Pancreas (tissue), 10 donors: ENCODE measurements at regions not wholly inside any gene's neighbourhood (a gene's known extent, or its start where the extent isn't known, plus 50 kb on each side); places are given as distances from the start of the nearest gene placed in this dataset.

Source experiments
- ATAC-seq, 4 donors: fragments of 200-7000 bp; cut with Tn5 transposase; one replicate each; pipeline versions ENCODE4 v1.8.0 to v1.9.1; 2020; ENCODE audit warnings: mild to moderate bottlenecking in 4 of 4, moderate library complexity in 4 of 4
- DNase-seq, 6 donors: peaks; one replicate each; pipeline ENCODE4 v3.0.0-alpha.2; 2020
- FAIRE-seq: peaks from 2 replicates; lab custom pipeline; 2012; peaks lifted over from hg19 to GRCh38; lab: Jason Lieb, UNC
- H3K27ac ChIP-seq, 4 donors: fragments of 200-600 bp; sonication (generic); 1 replicate in 3 of 4; 2 replicates in 1 of 4; pipeline versions ENCODE4 v1.5.0 to v1.8.0; 2020
- H3K27me3 ChIP-seq, 4 donors: fragments of 200-600 bp; one replicate each; pipeline ENCODE4 v1.8.0; 2021
- H3K36me3 ChIP-seq, 3 donors: fragments of 200-600 bp; sonication (generic) in 1 of 3; one replicate each; pipeline versions ENCODE4 v1.5.0 to v1.8.0; 2020 to 2021
- H3K4me1 ChIP-seq, 3 donors: fragments of 200-600 bp; one replicate each; pipeline ENCODE4 v1.8.0; 2021
- H3K4me3 ChIP-seq, 4 donors: fragments of 200-600 bp; sonication (generic) in 2 of 4; one replicate each; pipeline versions ENCODE4 v1.5.0 to v1.8.0; 2020 to 2021
- H3K9me3 ChIP-seq, 4 donors: fragments of 200-600 bp; one replicate each; pipeline ENCODE4 v1.8.0; 2021
- WGBS, 2 donors: extraction: QIAGEN DNeasy Blood & Tissue Kit; methylation state at CpG; one replicate each; pipeline ENCODE4 v1.1.7; 2013; 5-methylcytosine and 5-hydroxymethylcytosine counted together
- intact Hi-C, 3 donors: fragments of 100-400 bp; cut with DNase I; formaldehyde crosslinking; loops; one replicate each; pipeline versions ENCODE4 v1.11.1 to v1.14.2; 2022
- TF ChIP-seq, protein P1 (sequence below), 4 donors: fragments of 200-600 bp; sonication (generic) in 3 of 4; IDR thresholded peaks; one replicate each; pipeline versions ENCODE4 v1.5.0 to v1.8.0; 2021; ENCODE audit warnings: antibody characterized with exemption in 4 of 4
- donor health status: healthy with polysubstance abuse.
- donor health status: DM: no; HTN: no; CAD: no; lungs with moderate emphysema.
- donor health status: DM: no; HTN: no; CAD: no.
- donor health status: control.
- donor health status: control.
- donor health status: Bipolar disorder and iron deficiency.
- donor health status: DM: yes; HTN: yes; CAD: no.
- donor health status: DM: no; HTN: no; CAD: no.
- donor health status: DM: no; HTN: no; CAD: no.
- donor health status: DM: yes; HTN: yes; CAD: no.

DNA sequence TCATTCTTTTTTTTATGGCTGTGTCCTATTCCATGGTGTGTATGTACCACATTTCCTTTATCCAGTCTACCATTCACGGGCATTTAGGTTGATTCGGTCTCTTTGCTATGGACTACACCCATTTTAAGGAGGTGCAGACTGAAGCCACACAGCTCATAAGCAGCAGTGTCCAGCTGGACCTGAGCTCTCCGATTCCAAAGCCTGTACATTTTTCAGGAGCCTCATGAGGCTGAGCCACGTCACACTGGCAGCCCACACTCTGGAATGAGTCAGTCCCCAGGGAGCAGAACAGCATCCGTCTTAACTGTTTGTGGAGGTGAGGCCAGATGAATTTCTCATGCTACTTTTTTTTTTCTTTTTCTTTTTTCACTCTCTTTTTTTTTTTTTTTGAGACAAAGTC, 116.1 kb downstream of the C16orf95 start:
- no peaks in the 10 kb centered on the region for H3K9me3 ChIP-seq
- intact Hi-C loops = no loop called here
- 80 to 89% methylated on average over 5 of the region's 5 CpGs for WGBS, 2 donors
- no peaks in the 10 kb centered on the region for H3K4me1 ChIP-seq
- DNase-seq (peak in 1 of 6 donors; percentile 21), FAIRE-seq (no peak), ATAC-seq (peak in 2 of 4 donors; percentile 49 to 62)
- no peaks in the 10 kb centered on the region for H3K36me3 ChIP-seq
- TF ChIP-seq, protein P1, sequence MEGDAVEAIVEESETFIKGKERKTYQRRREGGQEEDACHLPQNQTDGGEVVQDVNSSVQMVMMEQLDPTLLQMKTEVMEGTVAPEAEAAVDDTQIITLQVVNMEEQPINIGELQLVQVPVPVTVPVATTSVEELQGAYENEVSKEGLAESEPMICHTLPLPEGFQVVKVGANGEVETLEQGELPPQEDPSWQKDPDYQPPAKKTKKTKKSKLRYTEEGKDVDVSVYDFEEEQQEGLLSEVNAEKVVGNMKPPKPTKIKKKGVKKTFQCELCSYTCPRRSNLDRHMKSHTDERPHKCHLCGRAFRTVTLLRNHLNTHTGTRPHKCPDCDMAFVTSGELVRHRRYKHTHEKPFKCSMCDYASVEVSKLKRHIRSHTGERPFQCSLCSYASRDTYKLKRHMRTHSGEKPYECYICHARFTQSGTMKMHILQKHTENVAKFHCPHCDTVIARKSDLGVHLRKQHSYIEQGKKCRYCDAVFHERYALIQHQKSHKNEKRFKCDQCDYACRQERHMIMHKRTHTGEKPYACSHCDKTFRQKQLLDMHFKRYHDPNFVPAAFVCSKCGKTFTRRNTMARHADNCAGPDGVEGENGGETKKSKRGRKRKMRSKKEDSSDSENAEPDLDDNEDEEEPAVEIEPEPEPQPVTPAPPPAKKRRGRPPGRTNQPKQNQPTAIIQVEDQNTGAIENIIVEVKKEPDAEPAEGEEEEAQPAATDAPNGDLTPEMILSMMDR (IDR thresholded peaks at IDR 0.05) = no peak
- no peak overlapping the region for H3K27ac ChIP-seq
- no peaks in the 10 kb centered on the region for H3K27me3 ChIP-seq
- no peak overlapping the region for H3K4me3 ChIP-seq

DNA sequence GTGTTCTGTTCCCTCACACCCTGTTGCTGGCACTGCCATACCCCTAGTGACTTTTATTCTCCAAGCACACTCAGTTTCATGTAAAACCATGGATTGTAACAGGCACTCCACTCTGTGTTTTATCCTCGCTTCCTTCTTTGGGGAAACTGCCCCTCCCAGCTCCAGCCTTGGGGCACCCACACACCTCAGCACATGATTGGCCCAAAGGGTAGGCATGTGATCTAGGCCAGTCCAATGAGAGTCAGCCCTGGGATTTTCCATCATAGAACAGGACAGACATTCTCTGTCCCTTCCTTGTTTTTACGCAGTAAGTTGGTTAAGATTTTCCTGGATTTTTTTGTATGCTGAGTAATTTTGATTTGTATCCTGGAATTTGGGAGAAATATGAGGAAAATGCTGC, 115.4 kb downstream of the C16orf95 start:
- Histone ChIP-seq H3K27ac (no peak overlapping the region), H3K27me3 (no peaks in the 10 kb centered on the region), H3K9me3 (no peaks in the 10 kb centered on the region), H3K4me3 (no peak overlapping the region), H3K4me1 (peaks cover 0 to under 1% (median 0%) of the 10 kb centered on the region in 3 donors), H3K36me3 (no peaks in the 10 kb centered on the region)
- no peak for DNase-seq
- no peak for ATAC-seq
- no peak for FAIRE-seq
- WGBS, 2 donors = 94 to 100% methylated on average over 2 of the region's 2 CpGs
- TF ChIP-seq, protein P1 (IDR thresholded peaks at IDR 0.05) = no peak
- intact Hi-C loops = no loop called here

DNA sequence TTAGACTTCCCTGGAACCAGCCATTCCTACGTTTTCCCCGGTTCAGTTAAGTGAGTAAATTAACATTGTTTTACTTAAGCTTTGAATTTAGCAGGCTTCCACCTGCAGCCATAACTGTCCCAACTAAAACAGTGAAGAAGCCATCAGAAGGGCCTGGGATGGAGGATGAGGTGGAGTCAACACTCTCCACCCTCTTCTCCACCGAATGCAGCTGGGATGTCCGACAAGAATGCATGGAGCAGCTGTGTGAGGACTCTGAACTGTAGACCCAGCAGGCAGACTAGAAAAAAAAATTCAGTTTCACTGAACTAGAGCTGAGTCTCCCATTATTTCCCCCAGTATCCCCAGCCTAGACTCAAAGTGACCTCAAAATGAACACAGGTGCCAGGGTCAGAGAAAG, 114.8 kb downstream of the C16orf95 start:
- DNase-seq (no peak), FAIRE-seq (no peak), ATAC-seq (peak in 1 of 4 donors; percentile 43)
- H3K36me3 ChIP-seq = no peaks in the 10 kb centered on the region
- no peaks in the 10 kb centered on the region for H3K27me3 ChIP-seq
- intact Hi-C loops = no loop called here
- H3K9me3 ChIP-seq = no peaks in the 10 kb centered on the region
- TF ChIP-seq, protein P1 (IDR thresholded peaks at IDR 0.05) = no peak
- peaks cover 0 to 6% (median 0%) of the 10 kb centered on the region in 3 donors for H3K4me1 ChIP-seq
- 85 to 86% methylated on average over 4 of the region's 4 CpGs for WGBS, 2 donors
- H3K4me3 ChIP-seq = no peak overlapping the region
- no peak overlapping the region for H3K27ac ChIP-seq

DNA sequence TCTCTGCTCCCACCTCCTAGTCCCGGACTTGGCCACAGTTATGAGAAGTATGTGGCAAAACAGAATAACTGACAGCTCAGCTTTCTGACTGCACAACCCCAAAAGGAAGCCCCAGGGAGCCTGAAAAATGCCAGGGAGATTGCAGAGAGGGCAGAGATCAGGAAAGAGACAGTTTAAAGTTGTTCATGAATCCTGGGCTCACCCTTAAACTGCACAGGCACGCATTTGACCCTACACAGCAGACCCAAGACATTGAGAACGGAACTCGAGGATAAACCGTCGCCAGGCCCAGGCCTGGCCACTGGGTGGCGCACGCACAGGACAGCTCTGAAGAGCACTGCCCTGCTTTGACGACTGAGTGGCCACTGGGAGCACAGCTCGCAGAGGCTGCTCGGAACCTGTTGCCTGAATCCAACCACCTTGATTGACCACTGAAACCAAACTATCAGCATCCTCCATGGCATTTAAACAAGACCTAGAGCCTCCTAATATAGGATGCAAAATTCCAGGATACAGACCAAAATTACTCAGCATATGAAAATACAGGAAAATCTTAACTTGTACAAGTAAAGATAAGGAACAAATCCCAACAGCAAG, 114.0 kb downstream of the C16orf95 start:
- intact Hi-C loops = no loop called here
- ATAC-seq (peak in 2 of 4 donors; percentile 53 to 70), DNase-seq (peak in 2 of 6 donors; percentile 36 to 71), FAIRE-seq (no peak)
- no peak overlapping the region for H3K4me3 ChIP-seq
- TF ChIP-seq, protein P1 (IDR thresholded peaks at IDR 0.05) = peak in 3 of 4 donors; percentile 14 to 35 (median 22)
- no peak overlapping the region for H3K27ac ChIP-seq
- H3K36me3 ChIP-seq = no peaks in the 10 kb centered on the region
- H3K4me1 ChIP-seq = peaks cover 0 to 6% (median 0%) of the 10 kb centered on the region in 3 donors
- no peaks in the 10 kb centered on the region for H3K27me3 ChIP-seq
- WGBS, 2 donors = 21 to 36% methylated on average over 11 of the region's 11 CpGs
- no peaks in the 10 kb centered on the region for H3K9me3 ChIP-seq
